ENCODE measurements at regions not wholly inside any gene's neighbourhood (a gene's known extent, or its start where the extent isn't known, plus 50 kb on each side); places are given as distances from the start of the nearest gene placed in this dataset.
A peak's percentile ranks its signal among the peaks of the same experiment; 100 is the strongest.

GRCh38 chr5:68380078-68380477, 164.5 kb downstream of the PIK3R1 start:
- no peak for DNase-seq

- DNase-seq: no peak
Observed at GRCh38 chr5:68381060-68381459, 165.5 kb downstream of the PIK3R1 start.

DNA sequence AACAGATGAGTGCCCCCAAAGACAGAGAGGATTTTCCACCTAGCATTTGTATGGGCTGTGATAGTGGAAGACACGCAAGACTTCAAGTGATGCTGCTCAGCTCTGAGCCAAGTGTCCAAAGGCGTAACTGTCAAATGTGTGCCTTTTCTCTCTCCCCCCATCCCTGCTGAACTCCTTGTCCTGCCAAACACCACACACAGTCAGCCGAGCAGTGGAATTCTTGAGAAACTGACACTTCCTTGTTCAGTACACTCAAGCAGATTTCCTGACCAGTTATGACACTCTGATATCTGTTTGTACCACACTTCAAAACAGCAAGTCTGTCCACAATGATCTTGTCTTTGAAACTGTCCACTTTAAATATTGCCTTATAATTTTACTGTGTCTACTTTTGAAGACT, 166.4 kb downstream of the PIK3R1 start:
- DNase-seq: peak; percentile 34 to 62 (median 52)

- DNase-seq: peak; percentile 19 to 61 (median 36)
Observed at GRCh38 chr5:68382640-68383039, 167.1 kb downstream of the PIK3R1 start.

DNA sequence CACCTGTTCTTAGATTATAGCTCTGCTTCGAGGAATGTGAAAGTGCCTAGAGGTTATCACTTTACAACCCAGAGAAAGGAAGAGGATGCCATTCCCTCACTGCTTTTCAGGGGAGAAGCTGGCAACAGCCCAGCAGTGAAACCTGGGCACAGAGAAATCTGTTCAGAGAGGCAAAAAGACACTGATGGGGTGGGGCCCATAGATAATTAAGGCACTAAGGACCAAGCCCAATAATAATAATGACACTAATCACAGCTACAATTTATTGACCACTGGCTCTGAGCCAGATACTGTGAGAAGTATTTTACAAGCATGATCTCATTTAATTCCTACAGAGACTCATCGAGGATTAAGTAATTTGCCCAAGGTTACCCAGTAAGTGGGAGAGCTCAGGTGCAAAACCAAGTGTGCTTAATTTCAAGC, 168.3 kb downstream of the PIK3R1 start:
- DNase-seq: no peak

DNA sequence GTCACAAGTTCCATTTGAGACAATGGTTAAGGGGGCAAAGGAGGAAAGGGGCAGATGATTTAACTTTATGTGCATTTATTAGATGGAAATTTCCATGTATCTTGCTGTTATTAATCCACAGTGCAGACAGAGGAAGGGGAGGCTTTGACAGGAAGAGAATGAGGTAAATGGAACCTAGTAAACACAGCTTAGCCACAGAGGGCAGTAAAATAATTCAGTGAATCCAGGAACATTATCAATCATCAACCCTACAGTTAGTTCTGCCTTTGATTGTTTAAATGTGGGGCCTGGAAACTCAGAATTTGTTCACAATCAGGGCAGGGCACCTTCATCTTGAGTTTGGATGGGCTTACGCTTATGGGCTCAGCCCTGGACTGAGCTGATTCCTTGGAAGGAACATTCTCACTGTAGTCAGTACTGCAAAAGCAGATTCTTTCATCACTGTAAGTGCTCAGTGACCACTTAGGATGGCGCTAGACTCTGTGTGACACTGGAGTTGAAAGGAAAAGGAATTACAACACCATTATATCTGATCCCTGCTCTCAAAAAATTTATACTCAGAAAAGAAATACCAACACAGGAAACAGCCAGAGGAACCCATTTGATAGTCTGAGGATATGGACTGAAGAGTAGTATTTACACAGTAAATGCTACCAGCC, 169.5 kb downstream of the PIK3R1 start:
- no peak for DNase-seq

DNA sequence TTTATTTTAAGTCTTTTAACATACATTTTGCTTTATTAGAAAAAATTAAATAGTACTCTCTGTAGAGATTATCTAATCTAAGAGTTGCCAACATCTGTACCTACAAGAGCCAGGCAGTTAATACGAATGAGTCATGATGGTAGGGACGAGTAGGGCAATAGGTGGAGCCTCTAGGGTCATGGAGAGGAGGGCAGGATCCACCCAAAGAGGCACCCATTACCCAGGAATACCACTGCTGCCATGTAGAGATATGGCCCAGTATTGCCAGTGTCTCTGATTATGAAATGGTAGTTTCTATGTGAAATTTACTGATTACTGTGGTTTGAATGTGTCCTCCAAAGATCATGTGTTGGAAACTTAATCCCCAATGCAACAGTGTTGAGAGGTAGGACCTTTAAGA, 170.4 kb downstream of the PIK3R1 start:
- DNase-seq: no peak

DNA sequence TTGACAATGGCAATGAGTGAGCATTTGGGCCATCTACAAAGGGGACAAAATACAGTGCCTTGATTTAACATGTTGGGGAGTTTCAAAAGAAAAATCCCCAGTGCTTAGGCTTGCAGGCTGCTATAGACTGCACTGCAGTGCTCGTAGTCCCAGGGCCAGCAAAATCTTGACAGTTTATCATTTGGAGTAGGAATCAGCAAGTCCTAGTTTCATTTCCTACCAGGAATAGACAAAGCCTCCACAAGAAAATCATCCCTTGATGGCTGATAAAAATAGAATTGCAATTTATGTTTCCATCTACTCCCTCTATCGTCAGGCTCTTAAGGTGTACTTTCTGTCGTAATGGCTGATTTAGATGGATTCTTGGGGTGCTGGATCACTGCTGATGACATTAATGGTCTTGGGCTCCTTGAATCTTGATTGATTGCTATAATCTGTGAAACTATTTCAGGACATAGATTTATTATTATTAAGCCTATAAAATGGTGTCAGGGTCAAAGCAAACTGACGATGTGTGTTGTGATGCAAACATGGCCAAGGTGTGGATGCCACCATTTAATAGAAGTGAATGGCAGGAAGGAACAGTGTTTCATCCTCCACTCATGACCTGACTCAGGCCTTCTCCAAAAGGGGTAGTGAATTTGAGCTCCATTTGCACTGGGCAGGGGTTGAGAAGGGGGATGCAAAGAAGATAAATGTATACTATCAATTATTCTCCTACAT, 171.7 kb downstream of the PIK3R1 start:
- DNase-seq: no peak

- DNase-seq: no peak
Observed at GRCh38 chr5:68389618-68390017, 174.1 kb downstream of the PIK3R1 start.

GRCh38 chr5:68392617-68393016, 177.1 kb downstream of the PIK3R1 start:
- peak in 3 of 4 experiments; percentile 18 to 55 (median 44) for DNase-seq

- DNase-seq: no peak
Observed at GRCh38 chr5:68395302-68395701, 179.7 kb downstream of the PIK3R1 start.

- no peak for DNase-seq
Observed at GRCh38 chr5:68395926-68396511, 180.5 kb downstream of the PIK3R1 start.

- DNase-seq: no peak
Observed at GRCh38 chr5:68396722-68397121, 181.2 kb downstream of the PIK3R1 start.

DNA sequence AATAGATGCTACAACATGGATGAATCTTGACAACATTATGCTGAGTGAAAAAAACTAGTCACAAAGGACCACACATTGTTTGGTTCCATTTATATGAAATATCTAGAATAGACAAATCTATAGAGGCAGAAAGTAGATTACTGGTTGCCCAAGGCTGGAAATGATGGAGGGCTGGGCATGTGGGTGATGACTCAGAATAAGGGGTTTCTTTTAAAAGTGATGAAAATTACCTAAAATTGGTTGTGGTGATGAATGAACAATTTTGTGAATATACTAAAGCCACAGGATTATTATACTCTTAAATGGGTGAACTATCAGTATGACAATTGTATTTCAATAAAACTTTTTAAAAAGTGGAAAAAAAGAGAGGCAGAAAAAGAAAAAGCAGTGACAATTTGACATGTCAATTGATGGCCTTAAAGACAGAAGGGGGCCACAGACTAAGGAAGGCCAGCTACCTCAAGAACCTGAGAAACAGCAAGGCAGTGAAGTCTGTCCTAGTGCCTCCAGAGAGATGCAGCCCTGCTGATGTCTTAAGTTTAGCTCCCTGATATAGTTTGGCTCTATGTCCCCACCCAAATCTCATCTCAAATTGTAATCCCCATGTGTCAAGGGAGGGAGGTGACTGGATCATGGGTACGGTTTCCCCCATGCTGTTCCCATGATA, 182.7 kb downstream of the PIK3R1 start:
- DNase-seq: no peak

GRCh38 chr5:68403301-68403700, 187.7 kb downstream of the PIK3R1 start:
- DNase-seq: no peak

GRCh38 chr5:68404246-68404645, 188.7 kb downstream of the PIK3R1 start:
- no peak for DNase-seq

- peak; percentile 47 to 80 (median 70) for DNase-seq
Observed at GRCh38 chr5:68405026-68405684, 189.6 kb downstream of the PIK3R1 start.

GRCh38 chr5:68405784-68406743, 190.5 kb downstream of the PIK3R1 start:
- peak in 2 of 4 experiments; percentile 36 to 37 for DNase-seq

DNA sequence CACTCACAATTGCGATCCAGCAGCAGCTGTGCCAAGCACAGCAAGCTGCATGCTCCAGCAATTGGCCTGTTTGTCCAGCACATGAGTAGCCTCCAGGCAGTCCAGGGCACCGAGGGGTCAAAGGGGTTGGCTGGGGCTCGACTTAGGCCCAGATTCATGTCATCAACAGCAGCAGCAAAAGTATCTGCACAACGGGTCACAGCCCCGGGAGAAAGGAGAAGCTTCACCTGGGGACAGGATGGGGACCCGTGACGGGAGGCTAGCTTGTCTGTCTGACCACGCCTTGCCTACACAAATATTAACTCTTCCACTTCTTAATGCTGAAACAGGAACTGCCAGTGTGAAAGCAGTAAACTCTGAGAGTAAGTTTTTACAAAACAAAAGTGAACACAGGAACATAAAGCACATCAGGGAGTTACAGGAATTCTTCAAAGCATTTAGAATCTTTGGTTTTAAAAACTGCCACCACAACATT, 191.2 kb downstream of the PIK3R1 start:
- peak; percentile 18 to 57 (median 46) for DNase-seq

- DNase-seq: no peak
Observed at GRCh38 chr5:68407311-68408239, 192.0 kb downstream of the PIK3R1 start.
